ENCODE measurements at regions not wholly inside any gene's neighbourhood (a gene's known extent, or its start where the extent isn't known, plus 50 kb on each side); places are given as distances from the start of the nearest gene placed in this dataset.

DNA sequence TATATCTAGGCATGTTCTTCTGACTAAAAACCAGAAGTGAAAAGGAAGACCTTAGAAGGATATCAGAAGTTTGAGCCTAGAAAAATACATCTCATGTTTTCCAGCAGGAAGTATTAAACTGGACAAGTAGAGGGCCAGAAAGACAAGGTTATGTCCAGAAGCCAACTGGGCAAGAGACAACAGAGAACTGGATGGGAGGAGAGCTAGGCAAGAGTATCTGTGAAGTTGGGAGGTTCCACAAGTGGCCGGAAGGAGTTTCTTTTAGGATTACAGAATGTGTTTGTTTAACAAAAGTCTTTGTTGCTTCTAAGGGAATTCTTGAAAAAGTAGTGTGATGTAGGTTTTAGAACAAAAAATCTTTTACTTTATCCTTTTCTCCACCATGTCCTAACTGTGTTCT is 86.4 kb downstream of the CYP26A1 start:
- TF ChIP-seq MAZ (IDR thresholded peaks at IDR 0.05; ENCODE audit: borderline replicate concordance, low read depth, low read length) = no peak
- TF ChIP-seq SMC3 (IDR thresholded peaks at IDR 0.05; ENCODE audit: low read depth, low read length) = no peak
- no peak for TF ChIP-seq CHD1 (IDR thresholded peaks at IDR 0.05; ENCODE audit: low read depth, low read length)
- TF ChIP-seq, protein P1, sequence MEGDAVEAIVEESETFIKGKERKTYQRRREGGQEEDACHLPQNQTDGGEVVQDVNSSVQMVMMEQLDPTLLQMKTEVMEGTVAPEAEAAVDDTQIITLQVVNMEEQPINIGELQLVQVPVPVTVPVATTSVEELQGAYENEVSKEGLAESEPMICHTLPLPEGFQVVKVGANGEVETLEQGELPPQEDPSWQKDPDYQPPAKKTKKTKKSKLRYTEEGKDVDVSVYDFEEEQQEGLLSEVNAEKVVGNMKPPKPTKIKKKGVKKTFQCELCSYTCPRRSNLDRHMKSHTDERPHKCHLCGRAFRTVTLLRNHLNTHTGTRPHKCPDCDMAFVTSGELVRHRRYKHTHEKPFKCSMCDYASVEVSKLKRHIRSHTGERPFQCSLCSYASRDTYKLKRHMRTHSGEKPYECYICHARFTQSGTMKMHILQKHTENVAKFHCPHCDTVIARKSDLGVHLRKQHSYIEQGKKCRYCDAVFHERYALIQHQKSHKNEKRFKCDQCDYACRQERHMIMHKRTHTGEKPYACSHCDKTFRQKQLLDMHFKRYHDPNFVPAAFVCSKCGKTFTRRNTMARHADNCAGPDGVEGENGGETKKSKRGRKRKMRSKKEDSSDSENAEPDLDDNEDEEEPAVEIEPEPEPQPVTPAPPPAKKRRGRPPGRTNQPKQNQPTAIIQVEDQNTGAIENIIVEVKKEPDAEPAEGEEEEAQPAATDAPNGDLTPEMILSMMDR (conservative IDR thresholded peaks at IDR 0.05; ENCODE audit: low read depth, low read length) = no peak
- TF ChIP-seq CEBPB (IDR thresholded peaks at IDR 0.05; ENCODE audit: low read depth, low read length) = no peak
- no peak for TF ChIP-seq MAFK (IDR thresholded peaks at IDR 0.05; ENCODE audit: low read depth, low read length)
- TF ChIP-seq NFE2L2 (IDR thresholded peaks at IDR 0.05; ENCODE audit: low read depth, low read length) = no peak
- TF ChIP-seq POLR2A (IDR thresholded peaks at IDR 0.05; ENCODE audit: low read depth, low read length) = no peak
- no peak for TF ChIP-seq MXI1 (IDR thresholded peaks at IDR 0.05; ENCODE audit: borderline replicate concordance, low read depth, low read length)
- TF ChIP-seq, protein P2, sequence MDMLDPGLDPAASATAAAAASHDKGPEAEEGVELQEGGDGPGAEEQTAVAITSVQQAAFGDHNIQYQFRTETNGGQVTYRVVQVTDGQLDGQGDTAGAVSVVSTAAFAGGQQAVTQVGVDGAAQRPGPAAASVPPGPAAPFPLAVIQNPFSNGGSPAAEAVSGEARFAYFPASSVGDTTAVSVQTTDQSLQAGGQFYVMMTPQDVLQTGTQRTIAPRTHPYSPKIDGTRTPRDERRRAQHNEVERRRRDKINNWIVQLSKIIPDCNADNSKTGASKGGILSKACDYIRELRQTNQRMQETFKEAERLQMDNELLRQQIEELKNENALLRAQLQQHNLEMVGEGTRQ (IDR thresholded peaks at IDR 0.05; ENCODE audit: low read depth, low read length) = no peak
- no peak for TF ChIP-seq RCOR1 (IDR thresholded peaks at IDR 0.05; ENCODE audit: insufficient replicate concordance, low read length)
- H3K4me3 ChIP-seq (ENCODE audit: insufficient read depth, low read depth, low read length) = no peak overlapping the region
- no peaks in the 10 kb centered on the region for H3K4me1 ChIP-seq (ENCODE audit: control insufficient read depth, insufficient read depth, low read length)
- H3K9ac ChIP-seq (ENCODE audit: low read depth, low read length) = no peak overlapping the region
- no peak overlapping the region for H3K27ac ChIP-seq (ENCODE audit: insufficient read depth, low read length)
- CTCF ChIA-PET = no interaction called here
- H4K8ac ChIP-seq (ENCODE audit: low read depth in 2 of 2, low read length in 2 of 2) = no peak overlapping the region
- POLR2A ChIA-PET (ENCODE audit: unreplicated experiment) = no interaction called here
- no peak overlapping the region for H3K23ac ChIP-seq (ENCODE audit: low read depth, low read length)
- in situ Hi-C loops (cut with MboI; ENCODE audit: low sequenced_read_pairs) (no loop called here), intact Hi-C loops (cut with micrococcal nuclease) (no loop called here), dilution Hi-C loops (cut with HindIII; ENCODE audit: low sequenced_read_pairs, unreplicated experiment) (no loop called here)
- no peaks in the 10 kb centered on the region for H3K9me1 ChIP-seq (ENCODE audit: insufficient read depth, low read length)
- H3K14ac ChIP-seq (replicated peaks; ENCODE audit: low read depth, low read length) = no peak overlapping the region
- no peak overlapping the region for H2AFZ ChIP-seq (replicated peaks; ENCODE audit: low read length, poor library complexity)
- WGBS, 2 experiments (ENCODE audit: extremely low coverage in 2 of 2, insufficient read length in 1 of 2) = no CpG with 5 or more reads among the region's 1 CpG
- no peaks in the 10 kb centered on the region for H3K36me3 ChIP-seq (ENCODE audit: control insufficient read depth, insufficient read depth, low read length)
- no peak overlapping the region for H3K4ac ChIP-seq (ENCODE audit: low read depth, low read length)
- H2BK120ac ChIP-seq (ENCODE audit: low read depth, low read length) = no peak overlapping the region
- no peak overlapping the region for H3K4me2 ChIP-seq (ENCODE audit: low read depth, low read length)
- no peaks in the 10 kb centered on the region for H3K27me3 ChIP-seq (ENCODE audit: control insufficient read depth, insufficient read depth, low read length)
- H3K18ac ChIP-seq (ENCODE audit: low read depth, low read length) = no peak overlapping the region
- H3K9me3 ChIP-seq (ENCODE audit: control insufficient read depth, insufficient read depth, low read length) = no peaks in the 10 kb centered on the region
- no peak for ATAC-seq (ENCODE audit: low read depth)
- H2BK5ac ChIP-seq (ENCODE audit: low read depth, low read length, poor library complexity, severe bottlenecking) = no peak overlapping the region
- DNase-seq = no peak
- no peak overlapping the region for H2AK9ac ChIP-seq (replicated peaks; ENCODE audit: low read depth, low read length, poor library complexity)
- no peak overlapping the region for H2BK20ac ChIP-seq (ENCODE audit: low read depth, low read length)
- no peaks in the 10 kb centered on the region for H4K20me1 ChIP-seq (ENCODE audit: insufficient read depth, low read length)
- H2BK15ac ChIP-seq (ENCODE audit: low read depth, low read length) = no peak overlapping the region
- no peak overlapping the region for H4K91ac ChIP-seq (ENCODE audit: insufficient read depth, low read depth, low read length)
- no peaks in the 10 kb centered on the region for H3K79me1 ChIP-seq (ENCODE audit: low read depth in 1 of 2, low read length in 2 of 2)
- H4K5ac ChIP-seq (ENCODE audit: low read depth, low read length) = no peak overlapping the region
- no peak overlapping the region for H3K56ac ChIP-seq (ENCODE audit: extremely low read depth, insufficient read depth, low read length)
- BruUV-seq (replicated peaks) = no TSS peak
- H2AK5ac ChIP-seq (ENCODE audit: low read depth, low read length) = no peak overlapping the region

Measured in IMR-90 (cell line).